Transverse colon (tissue), 4 donors: ENCODE measurements at regions not wholly inside any gene's neighbourhood (a gene's known extent, or its start where the extent isn't known, plus 50 kb on each side); places are given as distances from the start of the nearest gene placed in this dataset.

Experiments
- EP300 ChIP-seq: sonication (generic); formaldehyde crosslinking; IDR thresholded peaks from one replicate; pipeline ENCODE4 v1.6.1; 2017; ENCODE audit warnings: antibody characterized with exemption, low read depth
- POLR2A ChIP-seq: fragments of 450-650 bp; IDR thresholded peaks from one replicate; pipeline ENCODE4 v1.6.1; 2016; ENCODE audit warnings: antibody characterized with exemption, mild to moderate bottlenecking, moderate library complexity
- POLR2AphosphoS5 ChIP-seq, 3 donors: sonication (generic); formaldehyde crosslinking; IDR thresholded peaks; one replicate each; pipeline ENCODE4 v1.6.1; 2016; ENCODE audit warnings: antibody characterized with exemption in 3 of 3
- TF ChIP-seq, protein P1 (sequence below), 5 experiments: fragments of 200-600 bp in 3 of 5; fragments of 450-650 bp in 2 of 5; sonication (generic) in 3 of 5; IDR thresholded peaks; 1 replicate in 2 of 5; 2 replicates in 3 of 5; pipeline ENCODE4 v1.5.1; 2016 to 2017; ENCODE audit warnings: antibody characterized with exemption in 5 of 5, inconsistent platforms in 3 of 5, mild to moderate bottlenecking in 2 of 5, moderate library complexity in 1 of 5

DNA sequence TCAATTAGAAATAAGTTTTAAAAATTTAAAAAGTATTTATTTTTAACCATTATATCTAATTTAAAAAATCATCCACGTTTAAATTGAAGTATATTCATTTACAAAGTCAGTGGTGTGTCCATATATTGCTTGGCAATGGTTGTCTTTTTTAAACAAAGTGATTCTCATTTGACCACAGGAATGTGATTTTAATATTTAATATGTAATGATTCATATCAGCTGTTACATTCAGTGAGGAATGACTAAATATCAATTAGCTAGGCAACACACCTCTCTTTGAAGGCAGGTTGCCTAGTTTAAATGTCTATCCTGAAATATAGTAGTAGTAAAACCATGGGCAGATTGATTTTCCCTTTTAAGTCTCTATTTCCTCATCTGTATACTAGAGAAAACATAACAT, 392.2 kb upstream of the CCDC179 start:
- no peak for TF ChIP-seq POLR2AphosphoS5 (IDR thresholded peaks at IDR 0.05)
- TF ChIP-seq, protein P1, sequence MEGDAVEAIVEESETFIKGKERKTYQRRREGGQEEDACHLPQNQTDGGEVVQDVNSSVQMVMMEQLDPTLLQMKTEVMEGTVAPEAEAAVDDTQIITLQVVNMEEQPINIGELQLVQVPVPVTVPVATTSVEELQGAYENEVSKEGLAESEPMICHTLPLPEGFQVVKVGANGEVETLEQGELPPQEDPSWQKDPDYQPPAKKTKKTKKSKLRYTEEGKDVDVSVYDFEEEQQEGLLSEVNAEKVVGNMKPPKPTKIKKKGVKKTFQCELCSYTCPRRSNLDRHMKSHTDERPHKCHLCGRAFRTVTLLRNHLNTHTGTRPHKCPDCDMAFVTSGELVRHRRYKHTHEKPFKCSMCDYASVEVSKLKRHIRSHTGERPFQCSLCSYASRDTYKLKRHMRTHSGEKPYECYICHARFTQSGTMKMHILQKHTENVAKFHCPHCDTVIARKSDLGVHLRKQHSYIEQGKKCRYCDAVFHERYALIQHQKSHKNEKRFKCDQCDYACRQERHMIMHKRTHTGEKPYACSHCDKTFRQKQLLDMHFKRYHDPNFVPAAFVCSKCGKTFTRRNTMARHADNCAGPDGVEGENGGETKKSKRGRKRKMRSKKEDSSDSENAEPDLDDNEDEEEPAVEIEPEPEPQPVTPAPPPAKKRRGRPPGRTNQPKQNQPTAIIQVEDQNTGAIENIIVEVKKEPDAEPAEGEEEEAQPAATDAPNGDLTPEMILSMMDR (IDR thresholded peaks at IDR 0.05), result no peak
- no peak for TF ChIP-seq POLR2A
- no peak for TF ChIP-seq EP300
